ENCODE measurements at regions not wholly inside any gene's neighbourhood (a gene's known extent, or its start where the extent isn't known, plus 50 kb on each side); places are given as distances from the start of the nearest gene placed in this dataset.

DNA sequence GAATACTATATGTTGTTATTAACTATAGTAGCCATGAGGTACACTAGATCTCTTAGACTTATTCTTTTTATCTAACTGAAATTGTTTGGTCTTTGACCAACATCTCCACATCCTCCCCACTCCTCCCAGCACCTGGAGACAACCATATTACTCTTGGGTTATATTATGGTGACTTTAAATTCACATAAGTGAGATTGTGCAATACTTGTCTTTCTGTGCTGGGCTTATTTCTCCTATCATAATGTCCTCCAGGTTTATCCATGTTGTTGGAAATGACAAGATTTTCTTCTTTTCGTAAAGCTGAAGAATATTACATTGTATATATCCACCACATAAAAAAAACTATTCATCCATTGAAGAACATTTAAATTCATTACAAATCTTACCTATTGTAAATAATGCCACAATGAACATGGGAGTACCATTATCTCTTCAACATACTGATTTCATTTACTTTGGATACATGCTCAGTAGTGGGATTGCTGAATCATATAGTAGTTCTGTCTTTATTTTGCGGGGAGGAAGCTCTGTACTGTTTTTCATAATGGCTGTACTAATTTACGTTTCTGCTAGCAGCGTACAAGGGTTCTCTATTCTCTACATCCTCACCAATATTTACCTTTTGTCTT is 159.2 kb upstream of the SCN7A start:
- H3K27ac ChIP-seq (ENCODE audit: low read length): no peak overlapping the region
- H3K9ac ChIP-seq (ENCODE audit: low read length): no peak overlapping the region
- no peaks in the 10 kb centered on the region for H3K36me3 ChIP-seq (ENCODE audit: insufficient read depth, low read length)
- no peaks in the 10 kb centered on the region for H3K9me2 ChIP-seq (ENCODE audit: insufficient read depth, low read length)
- H3K79me2 ChIP-seq (replicated peaks; ENCODE audit: insufficient read depth, low read length): no peaks in the 10 kb centered on the region
- no peaks in the 10 kb centered on the region for H3K9me3 ChIP-seq (ENCODE audit: low read length)
- no peak overlapping the region for H3K4me3 ChIP-seq (ENCODE audit: low read length)
- H2AFZ ChIP-seq (ENCODE audit: low read depth, low read length): no peak overlapping the region
- H4K20me1 ChIP-seq (ENCODE audit: insufficient read depth): no peaks in the 10 kb centered on the region
- no peaks in the 10 kb centered on the region for H3K27me3 ChIP-seq (ENCODE audit: insufficient read depth, low read depth, low read length)
- no peaks in the 10 kb centered on the region for H3F3A ChIP-seq (ENCODE audit: insufficient read depth, low read length, poor library complexity, severe bottlenecking)
- TF ChIP-seq POLR2AphosphoS5 (IDR thresholded peaks at IDR 0.05) (no peak), EZH2 (IDR thresholded peaks at IDR 0.05; ENCODE audit: borderline replicate concordance, insufficient read depth, low read length, poor library complexity, severe bottlenecking) (no peak), SMC3 (conservative IDR thresholded peaks at IDR 0.05; ENCODE audit: poor library complexity) (no peak), TAF1 (IDR thresholded peaks at IDR 0.05; ENCODE audit: low read depth) (no peak), REST (IDR thresholded peaks at IDR 0.05; ENCODE audit: borderline replicate concordance) (no peak), RAD21 (conservative IDR thresholded peaks at IDR 0.05) (no peak), EP300 (conservative IDR thresholded peaks at IDR 0.05; ENCODE audit: poor library complexity, severe bottlenecking) (no peak), CTCF (IDR thresholded peaks at IDR 0.05; ENCODE audit: poor library complexity, severe bottlenecking) (no peak), MXI1 (conservative IDR thresholded peaks at IDR 0.05; ENCODE audit: poor library complexity, severe bottlenecking) (no peak)
- no peak overlapping the region for H3K4me2 ChIP-seq (ENCODE audit: low read length)

DNA sequence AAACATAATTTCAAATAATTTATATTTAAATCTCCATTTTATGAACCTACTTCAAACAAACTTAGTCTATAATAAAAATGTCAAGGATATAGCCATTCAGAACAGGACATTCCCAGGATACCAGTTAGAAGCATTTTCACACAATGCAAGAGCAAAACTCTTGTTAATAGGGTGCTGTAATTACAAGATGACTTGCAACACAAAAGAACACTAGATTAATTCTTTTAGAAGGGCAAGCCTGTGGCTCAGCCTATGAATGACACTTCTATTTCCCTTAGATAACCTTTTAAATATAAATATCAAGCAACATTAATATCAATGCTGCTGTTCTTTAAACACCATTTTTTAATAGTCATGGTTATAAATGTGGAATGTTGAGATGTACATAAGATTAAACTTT is 157.9 kb upstream of the SCN7A start:
- no peak overlapping the region for H3K4me2 ChIP-seq (ENCODE audit: low read length)
- no peak overlapping the region for H3K4me3 ChIP-seq (ENCODE audit: low read length)
- H3K36me3 ChIP-seq (ENCODE audit: insufficient read depth, low read length): no peaks in the 10 kb centered on the region
- H3K27me3 ChIP-seq (ENCODE audit: insufficient read depth, low read depth, low read length): no peaks in the 10 kb centered on the region
- H3K9ac ChIP-seq (ENCODE audit: low read length): no peak overlapping the region
- no peaks in the 10 kb centered on the region for H3K9me2 ChIP-seq (ENCODE audit: insufficient read depth, low read length)
- no peak overlapping the region for H3K27ac ChIP-seq (ENCODE audit: low read length)
- H4K20me1 ChIP-seq (ENCODE audit: insufficient read depth): no peaks in the 10 kb centered on the region
- no peaks in the 10 kb centered on the region for H3F3A ChIP-seq (ENCODE audit: insufficient read depth, low read length, poor library complexity, severe bottlenecking)
- H3K9me3 ChIP-seq (ENCODE audit: low read length): no peaks in the 10 kb centered on the region
- TF ChIP-seq EZH2 (IDR thresholded peaks at IDR 0.05; ENCODE audit: borderline replicate concordance, insufficient read depth, low read length, poor library complexity, severe bottlenecking): no peak
- no peak for TF ChIP-seq TAF1 (IDR thresholded peaks at IDR 0.05; ENCODE audit: low read depth)
- TF ChIP-seq EP300 (conservative IDR thresholded peaks at IDR 0.05; ENCODE audit: poor library complexity, severe bottlenecking): no peak
- TF ChIP-seq RAD21 (conservative IDR thresholded peaks at IDR 0.05): no peak
- TF ChIP-seq POLR2AphosphoS5 (IDR thresholded peaks at IDR 0.05): no peak
- TF ChIP-seq MXI1 (conservative IDR thresholded peaks at IDR 0.05; ENCODE audit: poor library complexity, severe bottlenecking): no peak
- TF ChIP-seq SMC3 (conservative IDR thresholded peaks at IDR 0.05; ENCODE audit: poor library complexity): no peak
- TF ChIP-seq REST (IDR thresholded peaks at IDR 0.05; ENCODE audit: borderline replicate concordance): no peak
- TF ChIP-seq CTCF (IDR thresholded peaks at IDR 0.05; ENCODE audit: poor library complexity, severe bottlenecking): no peak
- no peaks in the 10 kb centered on the region for H3K79me2 ChIP-seq (replicated peaks; ENCODE audit: insufficient read depth, low read length)
- H2AFZ ChIP-seq (ENCODE audit: low read depth, low read length): no peak overlapping the region
